ENCODE measurements at regions not wholly inside any gene's neighbourhood (a gene's known extent, or its start where the extent isn't known, plus 50 kb on each side); places are given as distances from the start of the nearest gene placed in this dataset.

DNA sequence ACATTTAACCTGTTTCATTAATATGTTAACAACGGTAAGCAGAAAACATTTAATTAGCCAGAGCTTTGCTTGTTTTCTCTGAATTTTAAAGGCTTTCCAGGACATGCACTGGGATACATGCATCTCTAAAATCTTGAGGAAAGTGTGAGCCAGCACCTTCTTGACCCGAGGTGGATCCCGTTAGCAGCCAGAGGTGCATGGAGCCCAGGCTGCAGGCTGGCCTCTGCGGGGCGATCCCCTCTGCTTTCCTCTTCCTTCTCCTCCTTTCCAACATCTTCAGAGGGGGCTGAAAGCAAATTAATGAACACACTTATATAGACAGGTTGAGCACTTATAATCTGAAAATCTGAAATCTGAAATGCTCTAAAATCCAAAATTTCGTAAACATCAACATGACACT lies 128.7 kb upstream of the CST7 start:
- Histone ChIP-seq H2AFZ (replicated peaks; ENCODE audit: low read length, poor library complexity) (no peak overlapping the region), H3K27me3 (ENCODE audit: control insufficient read depth, insufficient read depth, low read length) (peaks cover 8% of the 10 kb centered on the region), H3K56ac (ENCODE audit: extremely low read depth, insufficient read depth, low read length) (no peak overlapping the region), H2BK5ac (ENCODE audit: low read depth, low read length, poor library complexity, severe bottlenecking) (no peak overlapping the region), H2BK15ac (ENCODE audit: low read depth, low read length) (no peak overlapping the region), H3K4ac (ENCODE audit: low read depth, low read length) (no peak overlapping the region), H2BK120ac (ENCODE audit: low read depth, low read length) (no peak overlapping the region), H3K9me3 (ENCODE audit: control insufficient read depth, insufficient read depth, low read length) (no peaks in the 10 kb centered on the region), H2AK5ac (ENCODE audit: low read depth, low read length) (no peak overlapping the region), H2AK9ac (replicated peaks; ENCODE audit: low read depth, low read length, poor library complexity) (no peak overlapping the region), H3K4me2 (ENCODE audit: low read depth, low read length) (no peak overlapping the region), H3K36me3 (ENCODE audit: control insufficient read depth, insufficient read depth, low read length) (no peaks in the 10 kb centered on the region), H4K20me1 (ENCODE audit: insufficient read depth, low read length) (no peaks in the 10 kb centered on the region), H3K79me1 (ENCODE audit: low read depth in 1 of 2, low read length in 2 of 2) (no peaks in the 10 kb centered on the region), H3K9ac (ENCODE audit: low read depth, low read length) (no peak overlapping the region), H3K14ac (replicated peaks; ENCODE audit: low read depth, low read length) (no peak overlapping the region), H3K4me1 (ENCODE audit: control insufficient read depth, insufficient read depth, low read length) (no peaks in the 10 kb centered on the region), H4K91ac (ENCODE audit: insufficient read depth, low read depth, low read length) (no peak overlapping the region), H3K9me1 (ENCODE audit: insufficient read depth, low read length) (no peaks in the 10 kb centered on the region), H3K4me3 (ENCODE audit: insufficient read depth, low read depth, low read length) (no peak overlapping the region), H3K27ac (ENCODE audit: insufficient read depth, low read length) (no peak overlapping the region), H4K8ac (ENCODE audit: low read depth in 2 of 2, low read length in 2 of 2) (no peak overlapping the region), H3K18ac (ENCODE audit: low read depth, low read length) (no peak overlapping the region), H4K5ac (ENCODE audit: low read depth, low read length) (no peak overlapping the region), H3K23ac (ENCODE audit: low read depth, low read length) (no peak overlapping the region), H2BK20ac (ENCODE audit: low read depth, low read length) (no peak overlapping the region)
- intact Hi-C loops (cut with micrococcal nuclease) (no loop called here), dilution Hi-C loops (cut with HindIII; ENCODE audit: low sequenced_read_pairs, unreplicated experiment) (no loop called here), in situ Hi-C loops (cut with MboI; ENCODE audit: low sequenced_read_pairs) (no loop called here)
- BruUV-seq (replicated peaks), result no TSS peak
- ChIA-PET POLR2A (ENCODE audit: unreplicated experiment) (no interaction called here), CTCF (no interaction called here)
- no CpG with 5 or more reads among the region's 6 CpGs for WGBS, 2 experiments (ENCODE audit: extremely low coverage in 2 of 2, insufficient read length in 1 of 2)
- ATAC-seq (ENCODE audit: low read depth) (no peak), DNase-seq (no peak)
- TF ChIP-seq FOS (IDR thresholded peaks at IDR 0.05; ENCODE audit: low read depth, low read length) (no peak), RFX5 (IDR thresholded peaks at IDR 0.05; ENCODE audit: low read depth, low read length) (no peak), POLR2A (IDR thresholded peaks at IDR 0.05; ENCODE audit: low read depth, low read length) (no peak), MAZ (IDR thresholded peaks at IDR 0.05; ENCODE audit: borderline replicate concordance, low read depth, low read length) (no peak), RAD21 (IDR thresholded peaks at IDR 0.05; ENCODE audit: low read length) (no peak), CEBPB (IDR thresholded peaks at IDR 0.05; ENCODE audit: low read depth, low read length) (no peak), BHLHE40 (IDR thresholded peaks at IDR 0.05; ENCODE audit: low read depth, low read length) (no peak), CHD1 (IDR thresholded peaks at IDR 0.05; ENCODE audit: low read depth, low read length) (no peak)
- TF ChIP-seq, protein P1, sequence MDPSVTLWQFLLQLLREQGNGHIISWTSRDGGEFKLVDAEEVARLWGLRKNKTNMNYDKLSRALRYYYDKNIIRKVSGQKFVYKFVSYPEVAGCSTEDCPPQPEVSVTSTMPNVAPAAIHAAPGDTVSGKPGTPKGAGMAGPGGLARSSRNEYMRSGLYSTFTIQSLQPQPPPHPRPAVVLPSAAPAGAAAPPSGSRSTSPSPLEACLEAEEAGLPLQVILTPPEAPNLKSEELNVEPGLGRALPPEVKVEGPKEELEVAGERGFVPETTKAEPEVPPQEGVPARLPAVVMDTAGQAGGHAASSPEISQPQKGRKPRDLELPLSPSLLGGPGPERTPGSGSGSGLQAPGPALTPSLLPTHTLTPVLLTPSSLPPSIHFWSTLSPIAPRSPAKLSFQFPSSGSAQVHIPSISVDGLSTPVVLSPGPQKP (IDR thresholded peaks at IDR 0.05; ENCODE audit: borderline replicate concordance, low read depth, low read length), result no peak
